HUES6 (cell line): ENCODE measurements at regions not wholly inside any gene's neighbourhood (a gene's known extent, or its start where the extent isn't known, plus 50 kb on each side); places are given as distances from the start of the nearest gene placed in this dataset.

Experiments
- H3K27ac ChIP-seq: 2 replicates; pipeline ENCODE4 v1.7.0; 2013; ENCODE audit warnings: low read depth, mild to moderate bottlenecking, low read length, inconsistent platforms
- H3K27me3 ChIP-seq: 2 replicates; pipeline ENCODE4 v1.6.1; 2013; ENCODE audit warnings: low read length; ENCODE audit not compliant: control insufficient read depth, insufficient read depth
- H3K36me3 ChIP-seq: 2 replicates; pipeline ENCODE4 v1.6.1; 2013; ENCODE audit warnings: low read length; ENCODE audit not compliant: control insufficient read depth, insufficient read depth
- H3K4me1 ChIP-seq: 2 replicates; pipeline ENCODE4 v1.6.1; 2013; ENCODE audit warnings: low read length; ENCODE audit not compliant: control insufficient read depth, insufficient read depth
- H3K4me3 ChIP-seq: 2 replicates; pipeline ENCODE4 v1.5.1; 2013; ENCODE audit warnings: low read depth, low read length
- H3K9ac ChIP-seq: one replicate; pipeline ENCODE4 v1.6.1; 2013; ENCODE audit warnings: mild to moderate bottlenecking, low read length
- H3K9me3 ChIP-seq: 2 replicates; pipeline ENCODE4 v1.6.1; 2013; ENCODE audit warnings: low read depth, low read length; ENCODE audit not compliant: control insufficient read depth, insufficient read depth

- H3K27me3 ChIP-seq = no peaks in the 10 kb centered on the region
- H3K9ac ChIP-seq = no peak overlapping the region
- no peak overlapping the region for H3K27ac ChIP-seq
- H3K9me3 ChIP-seq = peaks cover 6% of the 10 kb centered on the region; the same call in 1 of the 2 replicates
- no peaks in the 10 kb centered on the region for H3K4me1 ChIP-seq
- H3K36me3 ChIP-seq = no peaks in the 10 kb centered on the region
- H3K4me3 ChIP-seq = no peak overlapping the region
Measured at GRCh38 chr1:199646761-199647160, 380.7 kb upstream of the NR5A2 start.

GRCh38 chr1:199657449-199657848 is 370.1 kb upstream of the NR5A2 start:
- H3K4me1 ChIP-seq = no peaks in the 10 kb centered on the region
- no peaks in the 10 kb centered on the region for H3K27me3 ChIP-seq
- no peaks in the 10 kb centered on the region for H3K36me3 ChIP-seq
- H3K9ac ChIP-seq = no peak overlapping the region
- H3K4me3 ChIP-seq = no peak overlapping the region
- H3K9me3 ChIP-seq = no peaks in the 10 kb centered on the region
- H3K27ac ChIP-seq = no peak overlapping the region

- Histone ChIP-seq H3K9ac (no peak overlapping the region), H3K9me3 (no peaks in the 10 kb centered on the region), H3K4me1 (no peaks in the 10 kb centered on the region), H3K27me3 (no peaks in the 10 kb centered on the region), H3K36me3 (no peaks in the 10 kb centered on the region), H3K27ac (no peak overlapping the region), H3K4me3 (no peak overlapping the region)
Measured at GRCh38 chr1:199660071-199660470, 367.4 kb upstream of the NR5A2 start.

- Histone ChIP-seq H3K36me3 (no peaks in the 10 kb centered on the region), H3K9ac (no peak overlapping the region), H3K27ac (no peak overlapping the region), H3K4me1 (no peaks in the 10 kb centered on the region), H3K4me3 (no peak overlapping the region), H3K27me3 (no peaks in the 10 kb centered on the region), H3K9me3 (no peaks in the 10 kb centered on the region)
Measured at GRCh38 chr1:199665371-199665770, 362.1 kb upstream of the NR5A2 start.

- Histone ChIP-seq H3K9ac (no peak overlapping the region), H3K4me1 (no peaks in the 10 kb centered on the region), H3K27ac (no peak overlapping the region), H3K36me3 (no peaks in the 10 kb centered on the region), H3K27me3 (no peaks in the 10 kb centered on the region), H3K4me3 (no peak overlapping the region), H3K9me3 (no peaks in the 10 kb centered on the region)
Measured at GRCh38 chr1:199667089-199667488, 360.4 kb upstream of the NR5A2 start.

- Histone ChIP-seq H3K4me3 (no peak overlapping the region), H3K27me3 (no peaks in the 10 kb centered on the region), H3K9ac (no peak overlapping the region)
Measured at GRCh38 chr1:199669916-199670315, 357.6 kb upstream of the NR5A2 start.

GRCh38 chr1:199671684-199672083 is 355.8 kb upstream of the NR5A2 start:
- H3K4me1 ChIP-seq = no peaks in the 10 kb centered on the region
- H3K4me3 ChIP-seq = no peak overlapping the region
- no peak overlapping the region for H3K9ac ChIP-seq
- H3K27me3 ChIP-seq = no peaks in the 10 kb centered on the region
- no peaks in the 10 kb centered on the region for H3K9me3 ChIP-seq
- H3K36me3 ChIP-seq = no peaks in the 10 kb centered on the region
- no peak overlapping the region for H3K27ac ChIP-seq

More at GRCh38 chr1:199669916-199670315, 357.6 kb upstream of the NR5A2 start:
- H3K9me3 ChIP-seq = no peaks in the 10 kb centered on the region
- H3K4me1 ChIP-seq = no peaks in the 10 kb centered on the region
- no peak overlapping the region for H3K27ac ChIP-seq
- no peaks in the 10 kb centered on the region for H3K36me3 ChIP-seq

GRCh38 chr1:199675937-199676336 is 351.6 kb upstream of the NR5A2 start:
- Histone ChIP-seq H3K4me1 (no peaks in the 10 kb centered on the region), H3K36me3 (no peaks in the 10 kb centered on the region), H3K27ac (no peak overlapping the region), H3K4me3 (no peak overlapping the region), H3K9ac (no peak overlapping the region), H3K27me3 (no peaks in the 10 kb centered on the region), H3K9me3 (no peaks in the 10 kb centered on the region)

GRCh38 chr1:199678771-199679170 is 348.7 kb upstream of the NR5A2 start:
- Histone ChIP-seq H3K4me3 (no peak overlapping the region), H3K9ac (no peak overlapping the region), H3K27me3 (no peaks in the 10 kb centered on the region), H3K4me1 (no peaks in the 10 kb centered on the region), H3K9me3 (no peaks in the 10 kb centered on the region), H3K36me3 (no peaks in the 10 kb centered on the region), H3K27ac (no peak overlapping the region)

GRCh38 chr1:199682081-199682480 is 345.4 kb upstream of the NR5A2 start:
- Histone ChIP-seq H3K9me3 (no peaks in the 10 kb centered on the region), H3K4me1 (peaks cover 5% of the 10 kb centered on the region), H3K36me3 (no peaks in the 10 kb centered on the region), H3K27ac (no peak overlapping the region), H3K4me3 (no peak overlapping the region), H3K9ac (no peak overlapping the region), H3K27me3 (no peaks in the 10 kb centered on the region)

GRCh38 chr1:199684686-199685273 is 342.7 kb upstream of the NR5A2 start:
- Histone ChIP-seq H3K27ac (no peak overlapping the region), H3K9ac (no peak overlapping the region), H3K4me1 (peaks cover 28% of the 10 kb centered on the region), H3K4me3 (no peak overlapping the region), H3K27me3 (no peaks in the 10 kb centered on the region), H3K9me3 (no peaks in the 10 kb centered on the region), H3K36me3 (no peaks in the 10 kb centered on the region)

GRCh38 chr1:199685369-199685768 is 342.1 kb upstream of the NR5A2 start:
- H3K4me3 ChIP-seq = no peak overlapping the region
- no peaks in the 10 kb centered on the region for H3K27me3 ChIP-seq
- peaks cover 34% of the 10 kb centered on the region for H3K4me1 ChIP-seq
- H3K27ac ChIP-seq = no peak overlapping the region
- no peaks in the 10 kb centered on the region for H3K36me3 ChIP-seq
- no peaks in the 10 kb centered on the region for H3K9me3 ChIP-seq
- H3K9ac ChIP-seq = no peak overlapping the region
